ENCODE measurements at regions not wholly inside any gene's neighbourhood (a gene's known extent, or its start where the extent isn't known, plus 50 kb on each side); places are given as distances from the start of the nearest gene placed in this dataset.

DNA sequence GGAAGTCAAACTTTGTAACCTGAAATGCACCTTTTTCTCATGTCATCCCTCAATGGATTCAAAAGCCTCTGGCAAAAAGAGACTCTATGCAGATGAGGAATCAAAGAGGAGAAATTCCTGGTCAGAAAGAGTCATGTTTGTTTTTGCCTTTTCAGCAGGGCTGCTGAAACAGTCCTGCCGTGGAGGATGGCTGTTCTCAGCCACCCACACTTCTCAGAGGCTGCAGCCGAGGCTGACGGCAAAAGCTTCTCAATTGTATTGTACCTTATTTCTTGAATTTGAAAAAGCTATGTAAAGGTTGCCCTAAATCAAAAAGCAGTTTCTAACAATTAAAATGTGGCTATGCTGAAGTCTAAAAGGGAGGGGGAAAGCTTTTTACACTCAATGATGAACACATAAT is 385.3 kb downstream of the KCTD12 start:
- FAIRE-seq = no peak
- TF ChIP-seq, protein P1, sequence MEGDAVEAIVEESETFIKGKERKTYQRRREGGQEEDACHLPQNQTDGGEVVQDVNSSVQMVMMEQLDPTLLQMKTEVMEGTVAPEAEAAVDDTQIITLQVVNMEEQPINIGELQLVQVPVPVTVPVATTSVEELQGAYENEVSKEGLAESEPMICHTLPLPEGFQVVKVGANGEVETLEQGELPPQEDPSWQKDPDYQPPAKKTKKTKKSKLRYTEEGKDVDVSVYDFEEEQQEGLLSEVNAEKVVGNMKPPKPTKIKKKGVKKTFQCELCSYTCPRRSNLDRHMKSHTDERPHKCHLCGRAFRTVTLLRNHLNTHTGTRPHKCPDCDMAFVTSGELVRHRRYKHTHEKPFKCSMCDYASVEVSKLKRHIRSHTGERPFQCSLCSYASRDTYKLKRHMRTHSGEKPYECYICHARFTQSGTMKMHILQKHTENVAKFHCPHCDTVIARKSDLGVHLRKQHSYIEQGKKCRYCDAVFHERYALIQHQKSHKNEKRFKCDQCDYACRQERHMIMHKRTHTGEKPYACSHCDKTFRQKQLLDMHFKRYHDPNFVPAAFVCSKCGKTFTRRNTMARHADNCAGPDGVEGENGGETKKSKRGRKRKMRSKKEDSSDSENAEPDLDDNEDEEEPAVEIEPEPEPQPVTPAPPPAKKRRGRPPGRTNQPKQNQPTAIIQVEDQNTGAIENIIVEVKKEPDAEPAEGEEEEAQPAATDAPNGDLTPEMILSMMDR (IDR thresholded peaks at IDR 0.05; ENCODE audit: insufficient read depth, missing control alignments) = no peak
- DNase-seq (ENCODE audit: insufficient read length, low spot score) = no peak

DNA sequence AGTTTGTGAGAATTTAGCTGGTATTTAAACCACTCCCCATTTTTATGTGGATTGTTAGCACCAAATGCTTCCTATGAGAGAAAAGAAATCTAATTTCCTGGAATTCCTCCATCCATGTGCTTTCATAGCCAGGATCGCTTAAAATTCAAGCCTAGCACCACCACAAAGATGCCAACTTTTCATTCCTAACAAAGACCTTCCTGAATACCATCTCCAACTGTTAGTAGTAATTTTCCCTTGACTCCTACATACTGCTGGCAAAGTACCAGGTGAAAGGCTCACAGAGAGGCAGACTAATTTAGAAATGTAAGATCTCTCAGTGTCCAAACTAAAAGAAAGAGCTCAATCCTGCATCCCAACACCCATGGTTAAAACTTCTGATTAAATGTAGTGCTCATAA is 386.3 kb downstream of the KCTD12 start:
- FAIRE-seq (no peak), DNase-seq (ENCODE audit: insufficient read length, low spot score) (no peak)
- TF ChIP-seq, protein P1 (IDR thresholded peaks at IDR 0.05; ENCODE audit: insufficient read depth, missing control alignments) = no peak

DNA sequence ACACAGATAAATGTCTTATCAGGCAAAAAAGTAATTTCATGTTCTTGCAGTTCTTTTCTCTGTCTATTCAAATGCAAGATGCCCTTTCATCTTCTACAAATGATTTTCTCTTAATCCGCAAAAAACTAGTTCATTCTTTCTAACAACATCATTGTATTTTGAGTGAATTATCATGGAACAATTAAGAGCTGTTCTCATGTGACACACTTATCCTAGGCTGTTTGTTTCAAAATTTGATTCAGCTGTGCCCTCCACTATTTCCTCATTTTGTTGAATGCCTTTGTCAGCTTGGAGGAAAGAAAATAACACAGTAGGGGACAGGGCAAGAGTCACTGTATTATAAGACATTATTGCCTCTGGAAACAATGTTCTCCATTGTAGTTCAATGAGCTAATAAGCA is 396.9 kb downstream of the KCTD12 start:
- no peak for FAIRE-seq
- TF ChIP-seq, protein P1 (IDR thresholded peaks at IDR 0.05; ENCODE audit: insufficient read depth, missing control alignments) = no peak
- DNase-seq (ENCODE audit: insufficient read length, low spot score) = no peak

DNA sequence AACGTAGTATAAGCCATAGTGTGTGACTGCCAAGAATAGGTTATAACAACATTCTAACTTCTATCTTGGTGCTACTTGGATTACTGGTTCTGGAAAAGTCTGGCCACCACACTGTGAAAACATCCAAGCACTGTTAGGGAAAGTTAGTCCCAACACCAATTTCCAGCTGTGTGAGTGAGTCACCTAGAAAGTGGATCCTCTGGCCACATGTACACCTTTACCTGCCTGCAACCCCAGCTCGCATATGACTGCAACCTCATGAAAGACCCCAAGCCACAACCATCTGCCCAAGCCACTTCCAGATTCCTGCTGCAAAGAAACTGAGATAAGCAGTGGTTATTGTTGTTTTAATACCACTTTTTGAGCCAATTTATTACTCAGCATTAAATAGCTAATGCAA is 404.5 kb downstream of the KCTD12 start:
- FAIRE-seq (no peak), DNase-seq (ENCODE audit: insufficient read length, low spot score) (no peak)
- TF ChIP-seq, protein P1 (IDR thresholded peaks at IDR 0.05; ENCODE audit: insufficient read depth, missing control alignments) = no peak

DNA sequence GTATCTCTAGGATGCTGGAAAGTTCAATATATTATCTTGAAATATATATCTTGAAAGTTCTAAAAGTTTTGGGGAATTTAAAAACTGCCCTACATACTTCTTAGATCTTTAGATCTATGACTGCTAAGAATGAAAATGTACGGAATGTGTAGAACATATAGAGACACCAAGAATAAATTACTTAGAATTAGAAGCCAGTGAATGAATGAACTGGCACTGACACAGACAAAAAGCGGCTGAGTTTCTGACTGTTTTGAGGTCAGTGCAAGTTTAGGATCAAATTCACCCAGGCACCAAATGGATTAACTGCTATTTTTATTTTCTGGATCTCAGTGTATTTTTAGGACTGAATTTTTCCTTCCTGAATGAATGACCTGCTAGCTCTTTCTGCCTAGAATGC is 411.2 kb downstream of the KCTD12 start:
- FAIRE-seq (no peak), DNase-seq (ENCODE audit: insufficient read length, low spot score) (no peak)
- TF ChIP-seq, protein P1 (IDR thresholded peaks at IDR 0.05; ENCODE audit: insufficient read depth, missing control alignments) = no peak

DNA sequence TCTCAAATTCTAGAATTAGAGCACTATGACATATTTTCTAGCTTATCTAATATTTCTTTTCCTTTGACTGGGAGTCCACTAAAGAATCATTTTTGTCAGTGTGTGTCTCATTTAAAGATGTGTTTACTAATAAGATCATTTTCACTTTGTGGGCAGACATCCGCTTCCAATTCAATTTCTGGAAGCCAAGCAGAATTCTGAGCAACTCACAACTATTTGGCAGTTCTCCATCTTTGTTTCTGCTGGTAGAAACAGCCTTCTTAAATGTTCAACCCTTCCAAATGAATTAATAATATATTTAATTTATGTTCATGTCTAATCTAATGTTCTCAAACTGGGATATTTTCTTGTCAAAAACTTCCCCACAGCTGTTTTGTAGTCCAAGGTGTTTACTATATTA is 411.8 kb downstream of the KCTD12 start:
- TF ChIP-seq, protein P1 (IDR thresholded peaks at IDR 0.05; ENCODE audit: insufficient read depth, missing control alignments) = no peak
- DNase-seq (ENCODE audit: insufficient read length, low spot score) = no peak
- no peak for FAIRE-seq

DNA sequence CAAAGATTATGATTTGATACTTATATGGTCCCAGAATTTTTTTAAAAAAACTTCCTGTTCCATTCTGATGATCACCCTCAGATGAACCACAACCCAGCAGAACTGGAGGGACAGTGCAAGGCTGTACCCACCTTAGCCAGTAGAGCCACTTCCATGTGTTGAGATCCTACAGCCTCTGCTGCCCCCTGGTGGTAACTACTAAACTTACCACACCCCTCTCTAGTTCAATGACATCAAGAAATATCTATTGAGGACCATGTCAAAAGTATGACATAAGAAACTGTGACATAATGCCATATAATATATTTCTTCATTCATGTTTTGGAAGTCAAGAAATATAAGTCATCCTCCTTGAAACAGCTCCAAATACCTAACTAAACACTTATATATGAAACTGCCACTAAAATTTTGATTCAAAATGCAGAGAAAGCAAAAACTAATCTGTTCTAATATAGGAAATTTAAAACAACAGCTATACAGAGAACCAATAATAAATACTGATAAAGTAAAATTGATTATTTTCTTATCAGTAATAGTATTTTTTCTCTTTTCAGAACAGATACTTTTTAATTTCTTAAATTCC is 412.6 kb downstream of the KCTD12 start:
- DNase-seq (ENCODE audit: insufficient read length, low spot score) (no peak), FAIRE-seq (peak; percentile 95)
- TF ChIP-seq, protein P1 (IDR thresholded peaks at IDR 0.05; ENCODE audit: insufficient read depth, missing control alignments) = peak; percentile 86
